GM23248 (cell line): ENCODE measurements at regions not wholly inside any gene's neighbourhood (a gene's known extent, or its start where the extent isn't known, plus 50 kb on each side); places are given as distances from the start of the nearest gene placed in this dataset.

ENCODE experiments used
- EZH2 ChIP-seq: fragments of 200-600 bp; sonication (generic); IDR thresholded peaks from 2 replicates; pipeline ENCODE4 v1.6.1; 2018; ENCODE audit warnings: antibody characterized with exemption, mild to moderate bottlenecking; ENCODE audit not compliant: insufficient read depth, poor library complexity, severe bottlenecking
- EZH2phosphoT487 ChIP-seq: fragments of 200-600 bp; sonication (generic); IDR thresholded peaks from 2 replicates; pipeline ENCODE4 v1.6.1; 2018; ENCODE audit warnings: antibody characterized with exemption, moderate library complexity, mild to moderate bottlenecking, low read depth; ENCODE audit not compliant: insufficient read depth

- TF ChIP-seq EZH2: no peak
- TF ChIP-seq EZH2phosphoT487: no peak
Measured at GRCh38 chr5:73384861-73385260, 63.7 kb downstream of the FOXD1 start.
